Mesendoderm (in vitro differentiated cells): ENCODE measurements at regions not wholly inside any gene's neighbourhood (a gene's known extent, or its start where the extent isn't known, plus 50 kb on each side); places are given as distances from the start of the nearest gene placed in this dataset.

Experiments
- DNase-seq: peaks from one replicate; pipeline ENCODE4 v3.0.0; 2013
- H2AK5ac ChIP-seq: 2 replicates; pipeline ENCODE4 v1.6.1; 2013; ENCODE audit warnings: low read length, inconsistent platforms
- H2BK120ac ChIP-seq: 2 replicates; pipeline ENCODE4 v1.6.1; 2013; ENCODE audit warnings: low read depth, mild to moderate bottlenecking, low read length, moderate library complexity, mixed read lengths
- H2BK15ac ChIP-seq: replicated peaks from 2 replicates; pipeline ENCODE4 v1.6.1; 2013; ENCODE audit warnings: low read depth, mild to moderate bottlenecking, moderate library complexity
- H2BK5ac ChIP-seq: 2 replicates; pipeline ENCODE4 v1.6.1; 2013; ENCODE audit warnings: low read length, inconsistent platforms
- H3K18ac ChIP-seq: 2 replicates; pipeline ENCODE4 v1.6.1; 2013; ENCODE audit warnings: mild to moderate bottlenecking, low read length, mixed read lengths
- H3K23ac ChIP-seq: one replicate; pipeline ENCODE4 v1.6.1; 2013; ENCODE audit warnings: low read length
- H3K27ac ChIP-seq: 2 replicates; pipeline ENCODE4 v1.5.1; 2013; ENCODE audit warnings: low read depth, mild to moderate bottlenecking, inconsistent platforms, low read length, moderate library complexity
- H3K27me3 ChIP-seq: 2 replicates; pipeline ENCODE4 v1.6.1; 2013; ENCODE audit warnings: low read length, control low read depth, mild to moderate bottlenecking, inconsistent platforms; ENCODE audit not compliant: insufficient read depth, poor library complexity
- H3K36me3 ChIP-seq: 2 replicates; pipeline ENCODE4 v1.6.1; 2013; ENCODE audit warnings: low read length, inconsistent platforms; ENCODE audit not compliant: control insufficient read depth, insufficient read depth
- H3K4ac ChIP-seq: one replicate; pipeline ENCODE4 v1.6.1; 2013; ENCODE audit warnings: low read depth, mild to moderate bottlenecking, low read length, moderate library complexity
- H3K4me1 ChIP-seq: 2 replicates; pipeline ENCODE4 v1.6.1; 2013; ENCODE audit warnings: low read depth, low read length, inconsistent platforms; ENCODE audit not compliant: control insufficient read depth
- H3K4me2 ChIP-seq: 2 replicates; pipeline ENCODE4 v1.6.1; 2013; ENCODE audit warnings: low read length
- H3K4me3 ChIP-seq: 2 replicates; pipeline ENCODE4 v1.5.1; 2013; ENCODE audit warnings: mild to moderate bottlenecking, low read length
- H3K56ac ChIP-seq: one replicate; pipeline ENCODE4 v1.6.1; 2013; ENCODE audit warnings: low read length
- H3K79me1 ChIP-seq: 2 replicates; pipeline ENCODE4 v1.6.1; 2013; ENCODE audit warnings: low read length, inconsistent platforms
- H3K79me2 ChIP-seq: 2 replicates; pipeline ENCODE4 v1.6.1; 2013; ENCODE audit warnings: mild to moderate bottlenecking, low read length; ENCODE audit not compliant: control insufficient read depth, insufficient read depth
- H3K9ac ChIP-seq: 2 replicates; pipeline ENCODE4 v1.6.1; 2013; ENCODE audit warnings: low read length, inconsistent platforms
- H4K5ac ChIP-seq: one replicate; pipeline ENCODE4 v1.6.1; 2013; ENCODE audit warnings: low read length
- H4K8ac ChIP-seq: one replicate; pipeline ENCODE4 v1.6.1; 2013; ENCODE audit warnings: low read depth, mild to moderate bottlenecking, control low read depth, low read length, moderate library complexity
- WGBS: extraction: QIAGEN DNeasy Blood & Tissue Kit; methylation state at CpG from one replicate; pipeline ENCODE4 v1.1.7; 2013; ENCODE audit warnings: low lambda C conversion rate, missing lambda C conversion rate; ENCODE audit not compliant: insufficient coverage; ENCODE audit errors: extremely low coverage; 5-methylcytosine and 5-hydroxymethylcytosine counted together

GRCh38 chr15:46766021-46766420, 951.3 kb upstream of the SEMA6D start:
- peak; percentile 55 for DNase-seq
- H2AK5ac ChIP-seq, result no peak overlapping the region
- no CpG with 5 or more reads among the region's 2 CpGs for WGBS

GRCh38 chr15:46768287-46768686, 949.0 kb upstream of the SEMA6D start:
- no peak overlapping the region for H3K27ac ChIP-seq
- no peak overlapping the region for H3K18ac ChIP-seq
- no peaks in the 10 kb centered on the region for H3K79me1 ChIP-seq
- WGBS, result no CpG with 5 or more reads among the region's 8 CpGs
- H3K36me3 ChIP-seq, result no peaks in the 10 kb centered on the region
- no peak overlapping the region for H3K9ac ChIP-seq
- peak; percentile 46 for DNase-seq
- H3K4me2 ChIP-seq, result no peak overlapping the region
- H3K79me2 ChIP-seq, result no peaks in the 10 kb centered on the region
- no peaks in the 10 kb centered on the region for H3K27me3 ChIP-seq
- no peak overlapping the region for H4K8ac ChIP-seq
- H3K56ac ChIP-seq, result no peak overlapping the region
- no peak overlapping the region for H2BK120ac ChIP-seq
- H3K4me1 ChIP-seq, result no peaks in the 10 kb centered on the region
- H3K4me3 ChIP-seq, result no peak overlapping the region
- H2AK5ac ChIP-seq, result no peak overlapping the region
- no peak overlapping the region for H3K4ac ChIP-seq
- H2BK15ac ChIP-seq, result no peak overlapping the region
- no peak overlapping the region for H3K23ac ChIP-seq
- no peak overlapping the region for H4K5ac ChIP-seq
- no peak overlapping the region for H2BK5ac ChIP-seq

More at GRCh38 chr15:46766021-46766420, 951.3 kb upstream of the SEMA6D start:
- Histone ChIP-seq H2BK15ac (no peak overlapping the region), H3K18ac (no peak overlapping the region), H3K4me2 (no peak overlapping the region), H3K56ac (peak overlapping the region; percentile 19), H3K4me1 (no peaks in the 10 kb centered on the region), H3K9ac (no peak overlapping the region), H4K5ac (no peak overlapping the region), H2BK120ac (no peak overlapping the region), H3K79me2 (no peaks in the 10 kb centered on the region), H2BK5ac (no peak overlapping the region), H4K8ac (no peak overlapping the region), H3K4me3 (no peak overlapping the region), H3K27me3 (no peaks in the 10 kb centered on the region), H3K79me1 (no peaks in the 10 kb centered on the region), H3K23ac (no peak overlapping the region), H3K27ac (no peak overlapping the region), H3K4ac (no peak overlapping the region), H3K36me3 (no peaks in the 10 kb centered on the region)

- H2AK5ac ChIP-seq, result no peak overlapping the region
- no peak overlapping the region for H4K8ac ChIP-seq
- no peak overlapping the region for H3K27ac ChIP-seq
- H3K56ac ChIP-seq, result no peak overlapping the region
- H3K23ac ChIP-seq, result no peak overlapping the region
- no peak overlapping the region for H2BK15ac ChIP-seq
- no peak overlapping the region for H3K4me3 ChIP-seq
- H3K4me2 ChIP-seq, result no peak overlapping the region
- H3K79me2 ChIP-seq, result no peaks in the 10 kb centered on the region
- H3K18ac ChIP-seq, result no peak overlapping the region
- no peak overlapping the region for H2BK5ac ChIP-seq
- H3K9ac ChIP-seq, result no peak overlapping the region
- no CpG with 5 or more reads among the region's 9 CpGs for WGBS
- no peak overlapping the region for H2BK120ac ChIP-seq
- no peak overlapping the region for H3K4ac ChIP-seq
- no peaks in the 10 kb centered on the region for H3K79me1 ChIP-seq
- H3K27me3 ChIP-seq, result no peaks in the 10 kb centered on the region
- no peak overlapping the region for H4K5ac ChIP-seq
- DNase-seq, result no peak
- no peaks in the 10 kb centered on the region for H3K36me3 ChIP-seq
- no peaks in the 10 kb centered on the region for H3K4me1 ChIP-seq
Measured at GRCh38 chr15:46773016-46773415, 944.3 kb upstream of the SEMA6D start.

GRCh38 chr15:46778876-46779275, 938.4 kb upstream of the SEMA6D start:
- Histone ChIP-seq H3K27ac (no peak overlapping the region), H3K56ac (no peak overlapping the region), H3K27me3 (no peaks in the 10 kb centered on the region), H2BK5ac (no peak overlapping the region), H3K4ac (no peak overlapping the region), H3K4me2 (no peak overlapping the region), H3K23ac (no peak overlapping the region), H4K5ac (no peak overlapping the region), H4K8ac (no peak overlapping the region), H2BK15ac (no peak overlapping the region), H3K36me3 (no peaks in the 10 kb centered on the region), H3K4me1 (no peaks in the 10 kb centered on the region), H3K18ac (no peak overlapping the region), H3K9ac (no peak overlapping the region), H3K79me2 (no peaks in the 10 kb centered on the region), H2BK120ac (no peak overlapping the region), H3K4me3 (no peak overlapping the region), H3K79me1 (no peaks in the 10 kb centered on the region), H2AK5ac (no peak overlapping the region)
- WGBS, result no CpG with 5 or more reads among the region's 5 CpGs
- DNase-seq, result no peak

GRCh38 chr15:46786590-46787285, 930.6 kb upstream of the SEMA6D start:
- Histone ChIP-seq H3K27ac (no peak overlapping the region), H3K79me1 (no peaks in the 10 kb centered on the region), H3K23ac (no peak overlapping the region), H4K8ac (no peak overlapping the region), H2AK5ac (no peak overlapping the region), H3K56ac (no peak overlapping the region), H3K27me3 (no peaks in the 10 kb centered on the region), H3K79me2 (no peaks in the 10 kb centered on the region), H3K4me3 (no peak overlapping the region), H2BK5ac (no peak overlapping the region), H4K5ac (no peak overlapping the region), H2BK120ac (no peak overlapping the region), H3K36me3 (no peaks in the 10 kb centered on the region), H3K4ac (no peak overlapping the region), H3K4me2 (no peak overlapping the region), H3K18ac (no peak overlapping the region), H3K4me1 (no peaks in the 10 kb centered on the region), H3K9ac (no peak overlapping the region), H2BK15ac (no peak overlapping the region)
- DNase-seq, result peak; percentile 23
- WGBS, result no CpG with 5 or more reads among the region's 5 CpGs

- H2BK15ac ChIP-seq, result no peak overlapping the region
- H3K36me3 ChIP-seq, result no peaks in the 10 kb centered on the region
- H2AK5ac ChIP-seq, result no peak overlapping the region
- no CpG with 5 or more reads among the region's 3 CpGs for WGBS
- no peak overlapping the region for H2BK120ac ChIP-seq
- no peak overlapping the region for H3K23ac ChIP-seq
- H3K18ac ChIP-seq, result no peak overlapping the region
- H4K8ac ChIP-seq, result no peak overlapping the region
- no peak overlapping the region for H3K9ac ChIP-seq
- no peak overlapping the region for H4K5ac ChIP-seq
- no peak overlapping the region for H2BK5ac ChIP-seq
- H3K27ac ChIP-seq, result no peak overlapping the region
- H3K4me2 ChIP-seq, result no peak overlapping the region
- H3K4me1 ChIP-seq, result no peaks in the 10 kb centered on the region
- H3K79me1 ChIP-seq, result no peaks in the 10 kb centered on the region
- H3K4me3 ChIP-seq, result no peak overlapping the region
- H3K27me3 ChIP-seq, result no peaks in the 10 kb centered on the region
- no peaks in the 10 kb centered on the region for H3K79me2 ChIP-seq
- no peak for DNase-seq
- no peak overlapping the region for H3K4ac ChIP-seq
- H3K56ac ChIP-seq, result no peak overlapping the region
Measured at GRCh38 chr15:46795685-46796084, 921.6 kb upstream of the SEMA6D start.
